SH-SY5Y (cell line): ENCODE measurements at regions not wholly inside any gene's neighbourhood (a gene's known extent, or its start where the extent isn't known, plus 50 kb on each side); places are given as distances from the start of the nearest gene placed in this dataset.

ENCODE experiments used
- GATA2 ChIP-seq: IDR thresholded peaks from 2 replicates; pipeline ENCODE4 v1.6.1; 2011; ENCODE audit warnings: mild to moderate bottlenecking, low read depth, low read length
- GATA3 ChIP-seq: IDR thresholded peaks from 2 replicates; pipeline ENCODE4 v1.6.1; 2011; ENCODE audit warnings: low read depth, mild to moderate bottlenecking, low read length, moderate library complexity

DNA sequence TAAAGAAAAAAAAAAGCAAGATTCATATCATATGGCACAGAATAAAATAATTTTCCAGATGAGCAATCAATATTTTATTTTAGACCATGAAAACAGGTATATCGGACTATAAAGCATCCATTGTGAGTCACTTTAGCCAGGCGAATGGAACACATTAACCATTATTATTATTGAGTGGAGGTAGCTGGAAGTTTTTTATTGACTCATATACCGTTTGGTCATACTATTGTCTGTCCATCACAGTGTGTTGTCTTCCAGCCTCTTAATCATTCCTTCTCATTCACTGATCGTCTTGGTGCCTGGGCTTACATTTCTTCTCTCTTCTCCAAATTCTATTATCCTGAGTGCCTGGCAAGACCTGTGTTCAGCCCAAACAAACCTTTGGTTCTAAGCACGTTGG lies 634.8 kb downstream of the MECOM start:
- TF ChIP-seq GATA2 (no peak), GATA3 (no peak)
